Stomach (tissue), 8 donors: ENCODE measurements at regions not wholly inside any gene's neighbourhood (a gene's known extent, or its start where the extent isn't known, plus 50 kb on each side); places are given as distances from the start of the nearest gene placed in this dataset.
"Not testable (repeated sequence)": the region's sequence is repeated elsewhere in the genome, so short reads cannot be mapped to it uniquely, and the experiment has no call there.

Source experiments
- DNase-seq, 2 donors: peaks; one replicate each; pipeline versions ENCODE4 v3.0.0 to v3.0.0-alpha.2; 2013 to 2019
- H3K27ac ChIP-seq, 5 donors: fragments of 200-600 bp in 4 of 5; sonication (generic) in 4 of 5; one replicate each; pipeline ENCODE4 v1.5.1; 2013 to 2019; ENCODE audit warnings: mild to moderate bottlenecking in 1 of 5, moderate library complexity in 1 of 5
- H3K27me3 ChIP-seq, 3 donors: fragments of 200-600 bp; sonication (generic); one replicate each; pipeline ENCODE4 v1.5.1; 2017 to 2019; ENCODE audit warnings: mixed run types in 1 of 3
- H3K36me3 ChIP-seq, 4 donors: fragments of 200-600 bp; sonication (generic); 1 replicate in 3 of 4; 2 replicates in 1 of 4; pipeline ENCODE4 v1.5.1; 2016 to 2019
- H3K4me1 ChIP-seq, 4 donors: fragments of 200-600 bp; sonication (generic); one replicate each; pipeline ENCODE4 v1.5.1; 2016 to 2019
- H3K4me3 ChIP-seq, 4 donors: fragments of 200-600 bp; sonication (generic) in 3 of 4; one replicate each; pipeline ENCODE4 v1.5.1; 2016 to 2019; ENCODE audit warnings: mild to moderate bottlenecking in 1 of 4
- H3K9me3 ChIP-seq, 4 donors: fragments of 200-600 bp; sonication (generic); one replicate each; pipeline ENCODE4 v1.5.1; 2016 to 2019
- CTCF ChIP-seq, 7 experiments: fragments of 450-650 bp in 4 of 7; fragments of 200-600 bp in 3 of 7; sonication (generic) in 3 of 7; IDR thresholded peaks; one replicate each; pipeline ENCODE4 v1.5.1; 2016 to 2019; ENCODE audit warnings: antibody characterized with exemption in 7 of 7, control low read depth in 2 of 7, mild to moderate bottlenecking in 1 of 7
- EP300 ChIP-seq: sonication (generic); formaldehyde crosslinking; IDR thresholded peaks from one replicate; pipeline ENCODE4 v1.6.1; 2017; ENCODE audit warnings: antibody characterized with exemption
- POLR2A ChIP-seq, 4 donors: fragments of 450-650 bp; IDR thresholded peaks; one replicate each; pipeline ENCODE4 v1.6.1; 2016; ENCODE audit warnings: antibody characterized with exemption in 4 of 4, control low read depth in 2 of 4, mild to moderate bottlenecking in 1 of 4, moderate library complexity in 1 of 4
- POLR2AphosphoS5 ChIP-seq, 3 donors: sonication (generic); formaldehyde crosslinking; IDR thresholded peaks; one replicate each; pipeline ENCODE4 v1.6.1; 2016; ENCODE audit warnings: antibody characterized with exemption in 3 of 3
- WGBS, 5 donors: extraction: QIAGEN DNeasy Blood & Tissue Kit in 3 of 5; methylation state at CpG; one replicate each; pipeline versions ENCODE4 v1.1.5 to v1.1.7; 2013 to 2018; 5-methylcytosine and 5-hydroxymethylcytosine counted together
- intact Hi-C: fragments of 100-400 bp; cut with DNase I; formaldehyde crosslinking; loops from one replicate; pipeline ENCODE4 v1.15.1; 2023; ENCODE audit warnings: low total_unique reads
- donor health status: healthy with polysubstance abuse.
- donor health status: Bipolar disorder and iron deficiency.
- donor health status: healthy.

DNA sequence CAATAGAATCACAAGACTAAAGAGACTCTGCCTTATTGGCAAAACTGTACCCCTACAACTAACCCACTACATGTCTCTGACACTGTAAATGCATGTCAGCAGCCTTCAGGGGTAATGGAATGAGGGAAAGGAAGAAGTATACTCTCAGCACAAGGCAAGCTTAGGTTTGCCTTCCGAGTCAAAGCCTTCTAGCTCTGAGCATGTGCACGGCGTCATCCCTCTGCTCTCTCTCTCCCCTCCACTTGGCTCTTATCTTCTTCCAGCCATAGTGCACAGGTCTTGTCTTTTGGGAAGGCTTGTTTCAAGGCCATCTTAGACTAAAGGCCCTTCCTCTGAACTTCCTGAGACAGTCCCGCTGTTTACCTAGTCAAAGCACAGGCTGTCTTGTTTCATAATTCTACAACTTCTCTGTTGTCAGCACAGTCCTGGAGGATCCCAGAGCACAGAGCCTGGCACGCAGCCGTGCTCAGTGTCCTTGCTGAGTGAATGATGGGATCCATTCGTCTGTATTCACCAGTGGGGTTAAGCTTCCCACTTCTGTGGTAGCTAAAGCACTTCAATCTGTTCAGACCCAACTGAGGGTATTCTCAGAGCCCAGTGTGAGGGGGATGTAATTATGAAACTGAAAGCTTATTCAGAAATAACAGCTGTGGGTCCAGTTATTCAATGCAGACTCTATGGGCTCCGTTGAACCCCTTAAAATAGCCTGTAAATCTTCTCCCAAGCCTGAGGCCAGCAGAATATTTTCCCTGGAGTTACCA, 166.5 kb upstream of the PLD5 start:
- TF ChIP-seq POLR2A (IDR thresholded peaks at IDR 0.05), result no peak
- TF ChIP-seq EP300, result no peak
- TF ChIP-seq POLR2AphosphoS5 (IDR thresholded peaks at IDR 0.05), result no peak
- no peak for TF ChIP-seq CTCF (IDR thresholded peaks at IDR 0.05)

GRCh38 chr1:242689378-242689777, 164.9 kb upstream of the PLD5 start:
- 80 to 89% (median 81%) methylated on average over 5 to 17 of the region's 17 CpGs for whole genome bisulfite sequencing, 5 donors
- TF ChIP-seq EP300 (no peak), POLR2AphosphoS5 (IDR thresholded peaks at IDR 0.05) (no peak), CTCF (IDR thresholded peaks at IDR 0.05) (no peak), POLR2A (IDR thresholded peaks at IDR 0.05) (no peak)
- intact Hi-C loops, result no loop called here
- Histone ChIP-seq H3K36me3 (no peaks in the 10 kb centered on the region), H3K27me3 (no peaks in the 10 kb centered on the region), H3K4me1 (peaks cover 0 to 4% (median 0%) of the 10 kb centered on the region in 4 donors), H3K27ac (no peak overlapping the region), H3K9me3 (peaks cover 0 to 9% (median 7%) of the 10 kb centered on the region in 4 donors), H3K4me3 (no peak overlapping the region)
- no peak for DNase-seq

More for the DNA sequence above, 166.5 kb upstream of the PLD5 start:
- peaks cover 0 to 9% (median 7%) of the 10 kb centered on the region in 4 donors for H3K9me3 ChIP-seq
- H3K27ac ChIP-seq, result no peak overlapping the region
- DNase-seq, result no peak
- no peak overlapping the region for H3K4me3 ChIP-seq
- H3K27me3 ChIP-seq, result no peaks in the 10 kb centered on the region
- WGBS, 5 donors, result 77 to 84% (median 82%) methylated on average over 8 of the region's 8 CpGs
- peaks cover 0 to 4% (median 0%) of the 10 kb centered on the region in 4 donors for H3K4me1 ChIP-seq
- H3K36me3 ChIP-seq, result no peaks in the 10 kb centered on the region
- intact Hi-C loops, result no loop called here

DNA sequence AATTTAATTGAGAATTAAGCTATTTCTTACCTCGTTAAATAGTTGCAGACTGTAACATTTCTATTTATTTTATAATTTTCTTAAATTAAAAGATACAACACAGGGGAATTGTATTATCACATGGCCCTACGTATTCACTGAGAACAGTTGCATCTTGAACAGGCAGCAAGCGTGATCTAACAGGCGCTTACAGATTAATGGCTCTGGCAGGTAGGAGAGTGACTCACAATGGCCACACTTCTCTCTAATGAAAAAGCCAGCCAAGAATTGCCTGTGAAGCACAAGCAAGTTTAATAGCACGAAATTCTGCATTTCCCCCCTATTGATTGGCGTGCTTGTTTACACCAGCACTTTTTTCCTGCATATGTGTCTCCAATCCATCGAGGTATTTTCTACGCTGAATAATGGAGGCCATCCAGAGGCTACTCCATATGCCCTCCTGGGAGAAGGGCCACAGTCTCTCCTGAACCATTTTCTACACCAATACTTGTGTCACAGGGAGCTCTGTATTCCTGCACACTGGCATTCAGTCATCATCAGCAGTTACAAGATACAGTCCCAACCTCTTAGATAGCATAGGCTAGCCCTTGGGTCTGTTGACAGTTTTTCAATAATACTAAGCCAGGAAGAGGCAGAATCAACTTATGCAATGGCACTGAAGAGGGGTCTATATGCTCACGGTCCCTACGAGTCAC, 150.6 kb upstream of the PLD5 start:
- no peaks in the 10 kb centered on the region for H3K9me3 ChIP-seq
- TF ChIP-seq CTCF (IDR thresholded peaks at IDR 0.05) (no peak), POLR2A (IDR thresholded peaks at IDR 0.05) (no peak), POLR2AphosphoS5 (IDR thresholded peaks at IDR 0.05) (no peak), EP300 (no peak)
- 73 to 83% (median 82%) methylated on average over 10 of the region's 10 CpGs for WGBS, 5 donors
- no peak for DNase-seq
- no peak overlapping the region for H3K27ac ChIP-seq
- intact Hi-C loops, result no loop called here
- no peaks in the 10 kb centered on the region for H3K36me3 ChIP-seq
- no peak overlapping the region for H3K4me3 ChIP-seq
- H3K4me1 ChIP-seq, result no peaks in the 10 kb centered on the region
- no peaks in the 10 kb centered on the region for H3K27me3 ChIP-seq

- WGBS, 5 donors, result 71 to 87% (median 71%) methylated on average over 2 of the region's 2 CpGs
- no peak overlapping the region for H3K4me3 ChIP-seq
Measured at GRCh38 chr1:242673652-242674051, 149.2 kb upstream of the PLD5 start.

GRCh38 chr1:242673165-242673564, 148.7 kb upstream of the PLD5 start:
- H3K9me3 ChIP-seq, H3K27ac ChIP-seq, DNase-seq, H3K4me3 ChIP-seq, intact Hi-C loops, H3K4me1 ChIP-seq, H3K27me3 ChIP-seq, H3K36me3 ChIP-seq: not testable (repeated sequence)
- 84 to 91% (median 88%) methylated on average over 4 of the region's 4 CpGs for WGBS, 5 donors

More at GRCh38 chr1:242673652-242674051, 149.2 kb upstream of the PLD5 start:
- H3K27me3 ChIP-seq, result no peaks in the 10 kb centered on the region
- H3K4me1 ChIP-seq, result no peaks in the 10 kb centered on the region
- H3K9me3 ChIP-seq, result no peaks in the 10 kb centered on the region
- no peak for DNase-seq
- TF ChIP-seq POLR2AphosphoS5 (IDR thresholded peaks at IDR 0.05) (no peak), EP300 (no peak), CTCF (IDR thresholded peaks at IDR 0.05) (no peak)
- no peaks in the 10 kb centered on the region for H3K36me3 ChIP-seq
- H3K27ac ChIP-seq, result no peak overlapping the region
- intact Hi-C loops, result no loop called here
